ENCODE measurements at regions not wholly inside any gene's neighbourhood (a gene's known extent, or its start where the extent isn't known, plus 50 kb on each side); places are given as distances from the start of the nearest gene placed in this dataset.

- no peak overlapping the region for H3K27ac ChIP-seq (ENCODE audit: extremely low read depth, low read depth, low read length)
- TF ChIP-seq HINFP (tag; conservative IDR thresholded peaks at IDR 0.05; ENCODE audit: low read depth): no peak
- no peak for TF ChIP-seq FOXA3 (CRISPR knock-in tag; conservative IDR thresholded peaks at IDR 0.05 in 1 of 2, IDR thresholded peaks at IDR 0.05 in 1 of 2)
- no peak for TF ChIP-seq ZNF277 (CRISPR knock-in tag; IDR thresholded peaks at IDR 0.05; ENCODE audit: borderline replicate concordance)
- no peak for TF ChIP-seq MAX (CRISPR knock-in tag; IDR thresholded peaks at IDR 0.05)
- no peak for TF ChIP-seq SP1 (CRISPR knock-in tag; IDR thresholded peaks at IDR 0.05)
- no peak for TF ChIP-seq HBP1 (CRISPR knock-in tag; IDR thresholded peaks at IDR 0.05)
- TF ChIP-seq RFX5 (IDR thresholded peaks at IDR 0.05; ENCODE audit: low read depth, low read length): no peak
- no peak for TF ChIP-seq CXXC5 (CRISPR knock-in tag; IDR thresholded peaks at IDR 0.05)
- no peak for TF ChIP-seq CEBPB (tag; IDR thresholded peaks at IDR 0.05)
- TF ChIP-seq TEAD2 (tag; IDR thresholded peaks at IDR 0.05): no peak
- no peak for TF ChIP-seq ZNF449 (CRISPR knock-in tag; IDR thresholded peaks at IDR 0.05)
- TF ChIP-seq ZNF589 (CRISPR knock-in tag; IDR thresholded peaks at IDR 0.05; ENCODE audit: low read depth): no peak
- TF ChIP-seq NRF1 (conservative IDR thresholded peaks at IDR 0.05 in 1 of 2, IDR thresholded peaks at IDR 0.05 in 1 of 2): no peak
- no peak for TF ChIP-seq ZFP1 (CRISPR knock-in tag; IDR thresholded peaks at IDR 0.05)
- TF ChIP-seq SPI1 (IDR thresholded peaks at IDR 0.05; ENCODE audit: borderline replicate concordance, low read depth, low read length): no peak
- TF ChIP-seq RFX1 (IDR thresholded peaks at IDR 0.05): no peak
- TF ChIP-seq ZNF586 (CRISPR knock-in tag; conservative IDR thresholded peaks at IDR 0.05): no peak
- TF ChIP-seq DIDO1 (tag; IDR thresholded peaks at IDR 0.05; ENCODE audit: low read depth): no peak
- TF ChIP-seq LCOR (CRISPR knock-in tag; IDR thresholded peaks at IDR 0.05): no peak
- 0 out of 2 replicates have a peak, but pooled peaks cover 4% of the 10 kb centered on the region for H3K9me3 ChIP-seq (replicated peaks; ENCODE audit: control insufficient read depth, insufficient read depth, low read depth, low read length)
- in situ Hi-C loops (cut with MboI): no loop called here
- H3K4me2 ChIP-seq (ENCODE audit: insufficient read depth, low read length): no peak overlapping the region
- ChIA-PET CTCF (ENCODE audit: low intra/inter-chr PET ratio) (no interaction called here), POLR2A (no interaction called here)
- no peaks in the 10 kb centered on the region for H3K4me1 ChIP-seq (replicated peaks in 1 of 2; ENCODE audit: control insufficient read depth in 2 of 2, insufficient read depth in 2 of 2, low read length in 2 of 2)
- DNase-seq (ENCODE audit: extremely low read depth in 1 of 4, low spot score in 3 of 4) (no peak), FAIRE-seq (no peak), ATAC-seq (no peak)
- no peak overlapping the region for H2AFZ ChIP-seq (ENCODE audit: low read depth, low read length)
- H3K36me3 ChIP-seq (ENCODE audit: control insufficient read depth, insufficient read depth, low read length): no peaks in the 10 kb centered on the region
- WGBS (ENCODE audit: insufficient coverage, low coverage, missing lambda C conversion rate): 3% methylated on average over 7 of the region's 7 CpGs
- no peak overlapping the region for H3K4me3 ChIP-seq
- H3K27me3 ChIP-seq (ENCODE audit: control insufficient read depth in 2 of 2, insufficient read depth in 2 of 2, low read length in 2 of 2): peaks cover 18 to 19% of the 10 kb centered on the region in 2 experiments; a peak in 4 of 5 replicates
- no TSS peak for BruUV-seq (replicated peaks)
- H3K9ac ChIP-seq (ENCODE audit: insufficient read depth in 1 of 2, low read depth in 2 of 2, low read length in 2 of 2): no peak overlapping the region
- intact Hi-C loops (cut with micrococcal nuclease): no loop called here
- no peaks in the 10 kb centered on the region for H3K9me1 ChIP-seq (ENCODE audit: control insufficient read depth, insufficient read depth, low read length)
- no peaks in the 10 kb centered on the region for H4K20me1 ChIP-seq (replicated peaks; ENCODE audit: control insufficient read depth, insufficient read depth, low read length)
- H3K79me2 ChIP-seq (ENCODE audit: control insufficient read depth, insufficient read depth, low read length): no peaks in the 10 kb centered on the region
Observed at GRCh38 chr16:24478401-24478800, 61.0 kb upstream of the RBBP6 start.
